DMS79 treated with DMSO at 0.1 percent for 48 hours (cell line): ENCODE measurements at regions not wholly inside any gene's neighbourhood (a gene's known extent, or its start where the extent isn't known, plus 50 kb on each side); places are given as distances from the start of the nearest gene placed in this dataset.
"Not testable (repeated sequence)": the region's sequence is repeated elsewhere in the genome, so short reads cannot be mapped to it uniquely, and the experiment has no call there.

Experiments
- DNase-seq: peaks from one replicate; lab custom pipeline; 2025; lab: John Stamatoyannopoulos, UW

DNA sequence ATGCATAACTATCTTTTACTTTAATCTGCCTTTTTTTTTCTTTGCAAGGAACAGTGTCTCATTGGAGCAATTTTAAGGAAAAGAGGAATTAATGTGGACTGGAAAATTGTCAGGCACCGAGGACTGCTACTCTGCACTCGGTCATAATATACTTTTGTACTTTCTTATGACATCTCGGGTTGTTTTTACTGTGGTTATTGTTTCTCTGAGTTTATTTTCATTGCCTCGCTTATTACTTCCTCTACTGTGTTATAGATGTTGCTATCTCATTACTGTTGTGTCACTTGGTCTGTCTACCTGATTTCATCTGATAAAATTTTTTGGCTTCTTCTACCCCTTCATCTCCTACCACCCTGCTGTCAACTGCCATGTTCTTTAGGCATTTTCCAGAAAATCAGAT lies 213.5 kb upstream of the POU1F1 start:
- no peak for DNase-seq

DNA sequence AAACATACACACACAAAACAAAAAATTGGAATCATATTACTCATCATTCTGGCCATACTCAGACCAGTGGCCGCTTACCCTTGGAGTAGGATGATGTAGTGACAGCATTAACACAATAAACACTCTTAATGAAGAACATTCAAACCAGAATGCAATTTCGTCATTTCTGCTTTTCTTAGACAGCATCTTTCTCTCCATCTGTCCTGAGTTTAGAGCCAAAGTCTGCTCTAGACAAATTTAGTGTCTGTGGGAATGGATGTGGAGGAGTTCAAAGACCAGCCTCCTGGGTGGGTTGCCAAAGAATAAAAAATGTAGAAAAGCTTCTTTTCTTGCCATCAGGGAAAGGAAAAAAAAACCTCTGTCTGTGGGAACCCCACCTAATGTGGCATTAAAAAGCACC lies 212.4 kb upstream of the POU1F1 start:
- no peak for DNase-seq

DNA sequence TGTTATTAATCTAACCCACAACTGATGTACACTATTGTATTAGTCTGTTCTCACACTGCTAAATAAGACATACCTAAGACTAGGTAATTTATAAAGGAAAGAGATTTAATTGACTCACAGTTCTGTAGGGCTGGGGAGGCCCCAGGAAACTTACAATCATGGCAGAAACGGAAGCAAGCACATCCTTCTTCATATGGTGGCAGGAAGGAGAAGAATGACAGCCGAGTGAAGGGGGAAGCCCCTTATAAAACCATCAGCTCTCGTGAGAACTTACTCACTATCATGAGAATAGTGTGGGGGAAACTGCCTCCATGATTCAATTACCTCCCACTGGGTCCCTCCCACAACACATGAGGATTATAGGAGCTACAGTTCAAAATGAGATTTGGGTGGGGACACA lies 210.3 kb upstream of the POU1F1 start:
- DNase-seq: not testable (repeated sequence)

DNA sequence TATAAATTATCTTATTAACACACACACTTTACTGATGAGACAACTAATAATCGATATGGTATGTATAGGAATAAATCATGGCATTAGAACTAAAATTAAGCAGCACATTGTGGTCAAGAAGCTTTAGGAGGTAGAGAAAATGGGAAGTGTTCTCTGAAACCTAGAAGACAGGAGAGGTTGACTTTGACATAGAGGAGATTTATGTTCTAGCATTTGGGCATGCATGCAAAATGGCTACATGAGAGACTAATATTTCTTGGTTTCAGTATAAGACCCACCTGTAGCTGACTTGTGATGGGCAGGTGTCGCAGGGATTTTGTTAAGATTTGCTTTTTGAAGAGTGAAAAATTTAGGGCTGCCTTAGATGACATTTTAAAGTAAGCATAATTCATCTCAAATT lies 209.7 kb upstream of the POU1F1 start:
- DNase-seq: no peak

DNA sequence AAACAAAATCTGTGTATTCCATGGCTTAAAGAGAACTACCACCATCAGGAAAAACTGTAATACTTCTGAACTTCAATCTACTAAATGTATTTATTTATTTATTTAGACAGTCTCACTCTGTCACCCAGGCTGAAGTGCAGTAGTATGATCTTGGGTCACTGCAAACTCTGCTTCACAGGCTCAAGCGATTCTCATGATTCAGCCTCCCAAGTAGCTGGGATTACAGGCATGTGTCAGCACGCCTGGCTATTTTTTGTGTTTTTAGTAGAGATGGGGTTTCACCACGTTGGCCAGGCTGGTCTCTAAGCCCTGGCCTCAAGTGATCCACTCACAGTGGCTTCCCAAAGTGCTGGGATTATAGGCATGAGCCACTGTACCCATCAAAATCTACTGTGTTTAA lies 202.3 kb upstream of the POU1F1 start:
- no peak for DNase-seq

DNA sequence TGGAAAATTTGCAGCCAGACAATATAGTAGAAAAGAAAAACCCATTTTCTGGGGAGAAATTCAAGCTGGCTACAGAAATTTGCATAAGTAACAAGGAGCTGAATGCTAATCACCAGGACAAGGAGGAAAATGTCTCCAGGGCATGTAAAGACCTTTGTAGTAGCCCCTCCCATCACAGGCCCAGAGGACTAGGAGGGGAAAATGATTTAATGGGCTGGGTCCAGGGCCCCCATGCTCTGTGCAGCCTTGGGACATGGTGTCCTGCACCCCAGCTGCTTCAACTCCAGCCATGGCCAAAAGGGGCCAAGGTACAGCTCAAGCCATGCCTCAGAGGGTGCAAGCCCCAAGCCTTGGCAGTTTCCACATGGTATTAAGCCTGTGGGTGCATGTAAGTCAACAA lies 197.6 kb upstream of the POU1F1 start:
- no peak for DNase-seq

DNA sequence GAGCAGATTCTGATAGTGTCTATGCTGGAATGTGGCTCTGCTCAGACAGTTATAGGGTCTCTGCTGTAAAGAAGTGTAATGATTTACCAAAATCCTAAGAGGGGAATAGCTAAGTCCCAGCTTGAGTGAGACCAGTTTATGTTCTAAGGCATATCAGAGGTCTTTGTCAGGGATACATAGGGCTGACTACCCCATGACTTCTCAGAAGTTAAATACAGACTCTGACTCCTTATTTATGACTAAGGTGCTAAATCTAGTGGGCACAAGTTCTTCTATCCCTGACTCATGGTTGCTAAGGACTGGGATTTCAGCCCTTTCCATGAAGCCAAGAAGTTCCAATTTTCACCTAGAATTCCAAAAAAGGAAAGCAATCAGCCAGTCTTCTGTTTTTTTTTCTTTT lies 192.6 kb upstream of the POU1F1 start:
- DNase-seq: no peak

DNA sequence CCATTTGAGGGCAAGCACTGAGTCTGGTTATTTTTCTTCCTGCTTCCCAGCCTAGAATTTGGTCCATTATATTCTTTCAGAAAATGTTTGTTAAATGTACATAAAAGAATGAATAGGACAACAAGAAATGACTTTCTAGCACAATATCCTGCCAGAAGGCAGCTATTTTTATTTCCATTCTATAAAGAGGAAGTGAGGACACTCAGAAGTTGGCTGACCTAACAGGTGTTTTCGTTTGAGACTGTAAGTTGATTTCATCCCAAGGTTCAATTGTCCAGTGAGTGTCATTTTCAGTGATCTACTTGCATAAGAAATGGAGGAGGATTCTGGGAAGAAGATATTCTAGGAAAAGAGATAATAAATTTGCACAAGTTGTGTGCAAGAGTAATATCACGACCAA lies 191.9 kb upstream of the POU1F1 start:
- DNase-seq: no peak

DNA sequence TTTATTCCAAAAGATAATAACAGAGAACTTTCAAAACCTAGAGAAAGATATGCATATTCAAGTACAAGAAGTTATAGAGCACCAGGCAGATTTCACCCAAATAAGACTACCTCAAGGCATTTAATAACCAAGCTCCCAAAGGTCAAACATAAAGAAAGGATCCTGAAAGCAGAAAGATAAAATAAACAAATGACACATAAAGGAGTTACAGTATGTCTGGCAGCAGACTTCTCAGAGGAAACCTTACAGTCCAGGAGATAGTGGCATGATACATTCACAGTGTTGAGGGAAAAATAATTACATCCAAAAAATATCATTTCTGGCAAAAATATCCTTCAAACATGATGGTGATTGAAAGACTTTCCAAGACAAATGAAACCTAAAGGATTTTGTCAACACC lies 185.8 kb upstream of the POU1F1 start:
- DNase-seq: no peak

DNA sequence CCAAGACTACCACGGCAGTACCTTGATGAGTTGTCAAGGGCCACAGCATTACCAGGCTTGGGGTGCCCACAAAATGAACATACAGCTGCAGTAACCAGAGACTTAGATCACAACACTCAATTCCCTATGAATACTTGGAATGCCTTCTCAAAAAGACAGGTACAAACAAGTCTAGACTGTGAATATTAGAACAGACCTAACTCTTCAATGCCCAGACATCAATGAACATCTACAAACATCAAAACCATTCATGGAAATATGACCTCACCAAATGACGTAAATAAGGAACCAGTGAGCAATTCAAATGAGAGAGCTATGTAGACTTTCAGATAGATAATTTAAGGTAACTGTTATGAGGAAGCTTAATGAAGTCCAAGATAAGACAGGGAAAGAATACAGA lies 185.1 kb upstream of the POU1F1 start:
- no peak for DNase-seq

DNA sequence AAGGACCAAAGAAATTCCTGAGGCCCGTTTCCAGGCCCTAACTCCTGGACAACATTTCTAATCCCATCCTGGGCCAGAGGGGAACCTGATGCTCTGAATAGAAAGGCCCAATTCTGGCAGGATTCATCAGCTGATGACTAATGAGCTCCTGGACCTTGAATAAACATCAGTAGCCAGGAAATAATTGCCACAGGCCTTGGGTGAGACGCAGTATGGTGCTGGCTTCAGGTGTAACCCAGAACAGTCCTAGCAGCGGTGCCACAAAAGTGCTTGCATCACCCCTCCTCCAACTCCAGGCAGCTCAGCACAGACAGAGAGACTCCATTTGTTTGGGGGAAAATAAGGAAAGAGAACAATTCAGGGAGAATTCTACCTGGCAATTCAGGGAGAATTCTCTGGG lies 184.7 kb upstream of the POU1F1 start:
- no peak for DNase-seq

DNA sequence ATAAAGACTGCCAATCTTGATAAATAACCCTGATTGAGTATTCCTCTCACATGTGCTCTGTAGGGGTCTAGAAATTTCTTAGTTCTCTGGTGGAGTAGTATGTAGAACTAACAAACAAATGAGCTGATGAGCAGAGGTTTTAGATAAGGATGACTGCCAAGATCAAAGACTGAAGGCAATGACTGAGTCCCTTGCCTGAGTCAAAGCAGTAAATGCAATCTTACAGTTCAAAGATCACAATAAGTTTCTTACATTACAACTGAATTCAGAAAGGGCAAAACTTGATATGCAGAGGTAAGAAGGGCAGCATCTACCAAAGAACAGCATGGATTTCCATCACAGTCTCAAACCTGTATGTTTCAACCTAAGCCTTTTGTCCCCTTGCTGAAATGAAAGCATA lies 172.2 kb upstream of the POU1F1 start:
- no peak for DNase-seq

DNA sequence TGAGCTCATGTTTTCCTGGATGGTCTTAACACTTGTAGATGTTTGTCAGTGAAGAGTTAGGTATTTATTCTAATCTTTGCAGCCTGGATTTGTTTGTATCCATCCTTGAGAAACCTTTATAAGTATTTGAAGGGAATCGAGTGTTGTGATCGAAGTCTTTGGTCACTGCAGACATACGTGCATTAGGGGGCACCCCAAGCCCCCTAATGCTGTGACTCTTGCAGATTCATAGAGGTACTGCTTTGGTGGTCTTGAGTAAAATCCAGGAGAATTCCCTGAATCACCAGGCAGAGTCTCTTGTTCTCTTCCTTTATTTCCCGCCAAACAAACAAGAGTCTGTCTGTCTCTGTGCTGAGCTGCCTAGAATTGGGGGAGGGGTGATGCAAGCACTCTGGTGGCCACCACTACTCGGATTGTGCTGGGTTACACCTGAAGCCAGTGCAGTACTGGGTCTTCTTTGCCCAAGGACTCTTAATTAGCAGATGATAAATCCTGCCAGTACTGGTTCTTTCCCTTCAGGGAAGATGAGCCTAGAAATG lies 170.5 kb upstream of the POU1F1 start:
- DNase-seq: no peak

DNA sequence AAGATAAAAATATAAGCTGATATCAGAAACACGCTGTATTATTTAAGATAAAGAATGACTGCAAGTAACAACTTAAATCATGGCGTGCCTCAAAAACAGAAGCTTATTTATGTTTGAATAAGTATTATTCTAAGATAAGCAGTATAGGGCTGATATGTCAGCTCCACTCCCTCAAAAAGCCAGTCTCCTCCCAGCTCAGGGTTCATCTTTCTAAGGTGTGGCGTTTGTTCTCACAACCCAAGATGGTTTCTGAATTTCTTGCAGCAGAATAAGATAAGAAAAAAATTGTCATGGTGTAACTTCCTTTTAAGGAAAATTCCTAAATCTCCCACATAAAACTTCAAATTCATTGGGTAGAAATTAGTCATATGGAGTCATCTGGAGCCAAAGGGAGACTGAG lies 166.1 kb upstream of the POU1F1 start:
- no peak for DNase-seq

DNA sequence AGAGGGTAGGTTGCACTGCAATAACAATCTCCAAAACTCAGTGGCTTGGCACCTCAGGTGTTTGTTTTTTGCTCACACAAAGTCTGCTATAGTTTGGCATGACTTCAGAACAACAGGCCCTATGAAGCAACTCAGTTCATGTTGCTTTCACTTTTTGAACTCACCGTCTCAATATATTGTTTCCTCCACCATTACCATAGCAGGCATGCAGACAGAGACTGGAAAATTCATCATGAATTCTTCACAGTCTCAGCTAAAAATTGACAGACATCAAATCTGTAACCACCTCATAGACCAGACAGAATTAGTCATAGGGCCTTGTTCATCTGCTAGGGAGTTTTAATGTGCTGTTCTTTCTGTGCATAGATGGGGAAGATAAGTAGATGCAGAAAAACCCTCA lies 161.4 kb upstream of the POU1F1 start:
- no peak for DNase-seq

DNA sequence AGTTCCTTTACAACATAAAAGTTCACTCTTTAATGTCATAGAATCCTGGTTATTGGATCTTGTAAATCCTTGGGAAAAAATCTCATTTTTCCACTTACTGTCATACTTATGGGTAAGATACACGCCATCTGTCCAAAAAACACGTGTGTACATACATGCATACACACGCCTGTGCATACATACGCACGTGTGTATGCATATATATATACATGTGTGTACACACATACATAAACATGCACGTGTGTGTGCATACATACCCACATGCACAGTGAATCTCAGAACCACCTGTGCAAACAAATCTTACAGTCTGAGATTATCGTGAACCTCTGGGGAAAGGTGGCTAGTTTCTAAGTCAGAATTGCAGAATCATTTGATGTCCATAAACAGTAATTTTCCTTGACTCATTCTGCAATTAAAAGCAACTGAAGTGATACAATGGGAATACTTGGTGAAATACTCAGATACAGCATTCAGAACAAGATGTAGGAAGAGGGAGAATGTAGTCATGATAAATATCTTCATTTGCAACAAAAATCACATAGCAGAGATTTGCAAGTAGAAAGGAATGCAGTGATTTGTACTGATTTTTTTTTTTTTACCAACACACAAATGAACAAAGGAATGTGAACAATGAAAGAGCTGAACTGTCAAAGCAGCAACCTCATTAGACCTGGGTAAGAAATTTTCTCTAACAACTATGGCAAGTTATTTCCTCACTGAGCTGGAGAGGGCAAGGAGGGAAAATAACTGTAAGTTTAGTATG lies 160.6 kb upstream of the POU1F1 start:
- no peak for DNase-seq

DNA sequence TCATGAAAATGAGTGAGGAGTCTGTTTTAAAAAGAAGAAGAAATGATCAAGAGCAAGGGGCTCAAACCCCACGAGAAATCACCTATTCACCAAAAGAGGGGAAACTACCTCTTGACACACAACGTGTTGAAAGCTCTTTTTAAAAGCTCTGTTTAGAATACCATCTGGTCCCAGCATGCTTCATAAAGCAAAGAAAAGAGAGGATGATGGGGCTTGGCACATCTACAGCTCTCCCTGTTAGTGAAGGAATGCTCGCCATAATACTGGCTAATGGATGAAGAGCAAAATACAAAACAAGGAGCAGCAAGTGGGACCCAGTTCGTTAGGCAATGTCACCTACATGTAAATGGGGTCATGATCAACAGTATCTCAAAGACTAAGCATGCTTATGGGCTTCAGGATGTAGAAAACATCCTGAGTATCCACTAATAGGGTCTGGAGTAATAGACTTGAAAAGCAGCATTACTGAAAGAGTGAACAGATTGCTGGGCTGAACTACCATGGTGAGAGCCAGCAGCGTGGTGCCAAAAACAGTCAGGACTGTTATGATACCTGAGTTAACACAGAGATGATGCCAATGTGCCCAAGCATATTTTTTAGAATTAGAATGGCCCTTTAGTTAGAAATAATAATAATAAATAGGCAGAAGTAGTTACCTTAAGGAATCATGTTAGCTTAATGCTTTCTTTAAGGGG lies 159.7 kb upstream of the POU1F1 start:
- no peak for DNase-seq

DNA sequence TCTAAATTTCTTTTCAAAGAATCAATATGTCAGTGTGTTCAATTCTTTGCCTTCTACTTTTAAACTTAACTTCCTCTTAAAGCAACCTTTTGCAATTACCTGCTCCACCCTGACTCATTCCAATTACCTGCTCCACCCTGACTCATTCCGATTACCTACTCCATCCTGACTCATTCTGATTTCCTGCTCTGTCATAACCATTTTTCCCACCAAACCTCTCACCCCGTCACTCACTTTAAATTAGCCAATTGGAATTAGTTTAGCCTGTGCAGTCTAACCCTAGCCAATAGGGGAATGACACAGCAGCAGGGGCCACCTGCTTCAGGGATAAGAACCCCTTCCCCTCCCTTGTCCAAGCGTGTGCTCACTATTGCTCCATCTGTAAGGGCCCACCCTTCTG lies 157.1 kb upstream of the POU1F1 start:
- DNase-seq: not testable (repeated sequence)

DNA sequence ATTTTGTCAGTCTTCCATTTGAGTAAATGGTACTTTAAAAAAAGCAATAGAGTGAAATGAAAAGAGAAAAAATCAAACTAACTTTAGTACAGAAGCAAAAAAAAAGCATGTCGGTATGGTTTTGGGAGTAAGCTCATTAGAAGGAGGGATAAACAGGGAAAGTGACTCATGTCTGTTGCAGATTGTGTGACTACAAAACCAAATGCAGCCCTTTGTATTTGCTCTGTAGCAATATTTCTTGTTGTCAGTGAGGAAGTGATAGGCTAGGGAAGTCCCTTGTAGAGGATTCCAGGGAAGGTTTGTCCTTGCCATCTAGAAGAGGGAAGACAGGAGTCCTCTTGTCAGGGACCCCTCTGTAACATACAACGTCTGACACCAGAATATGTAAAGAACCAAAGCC lies 150.5 kb upstream of the POU1F1 start:
- no peak for DNase-seq

DNA sequence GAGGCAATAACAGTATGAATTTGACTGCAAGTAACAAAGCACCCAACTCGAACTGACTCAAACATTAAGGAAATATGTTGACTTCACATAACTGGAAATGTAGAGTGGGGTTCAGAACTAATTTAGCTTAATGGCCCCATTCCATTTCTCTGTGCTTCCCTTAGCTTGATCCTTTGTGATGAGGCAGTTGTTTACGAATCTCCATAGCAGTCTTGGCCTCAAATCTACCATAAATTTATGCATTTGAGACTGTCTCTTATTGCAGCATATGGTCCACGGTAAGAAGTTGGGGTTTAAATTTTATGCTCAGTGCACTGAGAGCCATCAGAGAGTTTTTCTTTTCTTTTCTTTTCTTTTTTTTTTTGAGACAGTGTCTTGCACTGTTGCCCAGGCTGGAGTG lies 148.7 kb upstream of the POU1F1 start:
- DNase-seq: no peak

DNA sequence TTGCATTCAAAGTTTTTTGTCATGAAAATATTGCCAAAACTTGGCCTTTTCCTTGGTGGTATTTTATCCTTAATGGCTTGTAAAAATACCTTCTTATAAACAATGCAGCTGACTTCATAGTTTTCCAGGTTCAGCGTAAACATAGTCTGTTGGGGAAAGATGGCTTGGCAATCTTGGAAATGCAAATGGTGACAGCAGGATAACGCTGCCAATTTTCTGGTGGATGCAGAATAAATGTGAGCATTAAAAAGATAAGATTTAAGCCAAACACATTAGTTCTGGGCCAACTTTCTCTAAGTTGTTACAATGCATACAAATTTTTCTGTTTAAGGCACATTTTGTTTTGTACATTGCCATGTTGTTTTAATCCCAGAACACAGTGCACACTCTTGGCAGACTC lies 147.0 kb upstream of the POU1F1 start:
- no peak for DNase-seq

DNA sequence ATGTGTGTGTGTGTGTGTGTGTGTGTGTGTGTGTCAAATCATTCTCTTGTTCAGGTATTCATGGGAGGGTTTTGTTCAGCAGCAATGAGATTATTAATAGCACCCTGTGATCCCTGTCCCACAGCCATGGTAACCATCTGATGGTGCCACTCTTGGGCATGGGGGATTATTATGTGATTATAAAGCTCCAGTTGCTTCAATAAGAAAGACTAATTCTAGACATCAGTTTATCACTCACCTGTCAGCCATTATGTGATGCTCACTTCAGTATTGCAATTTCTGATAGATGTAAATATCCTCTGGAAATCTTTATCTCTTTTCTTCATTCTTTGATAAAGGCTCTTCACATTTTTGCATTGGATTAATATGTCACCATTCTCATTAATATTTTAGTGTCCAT lies 145.9 kb upstream of the POU1F1 start:
- no peak for DNase-seq

DNA sequence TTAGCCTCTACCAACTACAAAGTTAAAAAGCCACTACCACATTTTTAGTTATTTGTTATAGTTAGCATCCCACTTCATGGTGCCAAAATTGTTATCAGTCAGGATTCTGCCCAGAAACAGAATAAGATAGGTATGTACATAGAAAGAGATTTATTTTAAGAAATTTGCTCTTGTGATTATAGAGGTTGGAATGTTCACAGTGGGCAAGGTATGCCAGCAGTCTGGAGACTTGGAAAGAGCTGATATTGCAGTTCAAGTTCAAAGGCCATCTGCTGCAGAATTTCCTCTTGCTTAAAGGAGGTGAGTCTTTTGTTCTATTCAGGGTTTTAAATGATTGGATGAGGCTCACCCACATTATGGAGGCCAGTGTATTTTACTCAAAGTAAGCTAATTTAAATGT lies 143.8 kb upstream of the POU1F1 start:
- no peak for DNase-seq

DNA sequence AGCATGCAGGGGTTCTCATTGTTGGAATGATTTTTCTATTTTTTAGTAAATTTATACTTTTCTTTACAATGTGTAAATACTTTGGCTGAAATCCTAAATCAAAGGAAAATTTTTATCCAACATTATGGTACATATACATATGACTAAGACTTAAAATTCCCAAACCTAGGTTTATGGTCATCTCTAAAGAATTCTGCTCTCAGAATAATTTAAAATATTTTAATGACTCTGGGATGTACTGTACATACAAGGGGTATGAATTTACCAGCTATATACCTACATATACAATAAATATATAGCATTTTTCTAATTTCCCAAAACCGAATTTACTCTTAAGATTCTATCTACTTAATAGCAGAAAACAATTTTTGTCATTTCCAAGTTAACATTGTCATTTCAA lies 137.9 kb upstream of the POU1F1 start:
- DNase-seq: no peak
